ENCODE measurements at regions not wholly inside any gene's neighbourhood (a gene's known extent, or its start where the extent isn't known, plus 50 kb on each side); places are given as distances from the start of the nearest gene placed in this dataset.
"Not testable (repeated sequence)": the region's sequence is repeated elsewhere in the genome, so short reads cannot be mapped to it uniquely, and the experiment has no call there.

- TF ChIP-seq ZNF766 (CRISPR knock-in tag; IDR thresholded peaks at IDR 0.05; ENCODE audit: borderline replicate concordance); JUND (CRISPR knock-in tag; IDR thresholded peaks at IDR 0.05); CTCF (CRISPR knock-in tag; IDR thresholded peaks at IDR 0.05); SRF (IDR thresholded peaks at IDR 0.05; ENCODE audit: low read depth, low read length): not testable (repeated sequence)
These were observed 111.5 kb upstream of the FIBIN start for GRCh38 chr11:26882363-26882880.

All from HepG2 (cell line).